ENCODE measurements at regions not wholly inside any gene's neighbourhood (a gene's known extent, or its start where the extent isn't known, plus 50 kb on each side); places are given as distances from the start of the nearest gene placed in this dataset.

GRCh38 chr12:74152370-74152769 lies 385.3 kb upstream of the ATXN7L3B start:
- dilution Hi-C loops (cut with MboI; ENCODE audit: extremely low pct_ligation_motif_present, low sequenced_read_pairs): no loop called here
- no peaks in the 10 kb centered on the region for H3K9me3 ChIP-seq (ENCODE audit: control insufficient read depth, low read depth, low read length)
- TF ChIP-seq EZH2 (IDR thresholded peaks at IDR 0.05; ENCODE audit: low read length) (no peak), CTCF (optimal IDR thresholded peaks at IDR 0.05 in 1 of 3, IDR thresholded peaks at IDR 0.05 in 1 of 3, conservative IDR thresholded peaks at IDR 0.05 in 1 of 3; ENCODE audit: extremely low read depth in 1 of 3, insufficient read depth in 2 of 3, low read length in 3 of 3) (no peak)
- H3K9me1 ChIP-seq (ENCODE audit: control insufficient read depth, extremely low read depth, insufficient read depth, low read length): no peaks in the 10 kb centered on the region
- no peak for DNase-seq (ENCODE audit: low read depth, low spot score)
- no peak overlapping the region for H3K27ac ChIP-seq (ENCODE audit: control insufficient read depth, insufficient read depth, low read length)
- H3K4me3 ChIP-seq (ENCODE audit: control insufficient read depth in 2 of 3, extremely low read depth in 1 of 3, insufficient read depth in 2 of 3, low read depth in 1 of 3, low read length in 3 of 3): no peak overlapping the region
- no peaks in the 10 kb centered on the region for H3K4me1 ChIP-seq (ENCODE audit: control insufficient read depth, extremely low read depth, insufficient read depth, low read length)
- H3K4me2 ChIP-seq (ENCODE audit: control insufficient read depth, extremely low read depth, insufficient read depth, low read depth, low read length): no peak overlapping the region
- no peaks in the 10 kb centered on the region for H4K20me1 ChIP-seq (ENCODE audit: control insufficient read depth, extremely low read depth, insufficient read depth, low read length)
- no peak for FAIRE-seq
- H2AFZ ChIP-seq (ENCODE audit: control insufficient read depth, low read length): no peak overlapping the region
- H3K9ac ChIP-seq (ENCODE audit: control insufficient read depth, extremely low read depth, insufficient read depth, low read length): no peak overlapping the region
- no peaks in the 10 kb centered on the region for H3K36me3 ChIP-seq (ENCODE audit: control insufficient read depth in 2 of 2, extremely low read depth in 1 of 2, insufficient read depth in 2 of 2, low read length in 2 of 2)
- H3K79me2 ChIP-seq (ENCODE audit: control insufficient read depth, insufficient read depth, low read length): no peaks in the 10 kb centered on the region
- H3K27me3 ChIP-seq (ENCODE audit: control insufficient read depth, extremely low read depth, insufficient read depth, low read length): no peaks in the 10 kb centered on the region

GRCh38 chr12:74166096-74166495 lies 371.5 kb upstream of the ATXN7L3B start:
- Histone ChIP-seq H4K20me1 (ENCODE audit: control insufficient read depth, extremely low read depth, insufficient read depth, low read length) (no peaks in the 10 kb centered on the region), H3K9ac (ENCODE audit: control insufficient read depth, extremely low read depth, insufficient read depth, low read length) (no peak overlapping the region), H3K4me3 (ENCODE audit: control insufficient read depth in 2 of 3, extremely low read depth in 1 of 3, insufficient read depth in 2 of 3, low read depth in 1 of 3, low read length in 3 of 3) (no peak overlapping the region), H3K27ac (ENCODE audit: control insufficient read depth, insufficient read depth, low read length) (no peak overlapping the region), H2AFZ (ENCODE audit: control insufficient read depth, low read length) (no peak overlapping the region), H3K27me3 (ENCODE audit: control insufficient read depth, extremely low read depth, insufficient read depth, low read length) (no peaks in the 10 kb centered on the region), H3K9me1 (ENCODE audit: control insufficient read depth, extremely low read depth, insufficient read depth, low read length) (no peaks in the 10 kb centered on the region), H3K9me3 (ENCODE audit: control insufficient read depth, low read depth, low read length) (no peaks in the 10 kb centered on the region), H3K4me1 (ENCODE audit: control insufficient read depth, extremely low read depth, insufficient read depth, low read length) (no peaks in the 10 kb centered on the region), H3K4me2 (ENCODE audit: control insufficient read depth, extremely low read depth, insufficient read depth, low read depth, low read length) (no peak overlapping the region), H3K36me3 (ENCODE audit: control insufficient read depth in 2 of 2, extremely low read depth in 1 of 2, insufficient read depth in 2 of 2, low read length in 2 of 2) (no peaks in the 10 kb centered on the region), H3K79me2 (ENCODE audit: control insufficient read depth, insufficient read depth, low read length) (no peaks in the 10 kb centered on the region)
- TF ChIP-seq CTCF (optimal IDR thresholded peaks at IDR 0.05 in 1 of 3, IDR thresholded peaks at IDR 0.05 in 1 of 3, conservative IDR thresholded peaks at IDR 0.05 in 1 of 3; ENCODE audit: extremely low read depth in 1 of 3, insufficient read depth in 2 of 3, low read length in 3 of 3) (no peak), EZH2 (IDR thresholded peaks at IDR 0.05; ENCODE audit: low read length) (no peak)
- dilution Hi-C loops (cut with MboI; ENCODE audit: extremely low pct_ligation_motif_present, low sequenced_read_pairs): no loop called here
- no peak for FAIRE-seq
- DNase-seq (ENCODE audit: low read depth, low spot score): no peak

All from keratinocyte (primary cell).